Esophagus squamous epithelium (tissue), 5 donors: ENCODE measurements at regions not wholly inside any gene's neighbourhood (a gene's known extent, or its start where the extent isn't known, plus 50 kb on each side); places are given as distances from the start of the nearest gene placed in this dataset.

ENCODE experiments used
- DNase-seq: peaks from one replicate; lab custom pipeline; 2025; lab: John Stamatoyannopoulos, UW
- H3K27ac ChIP-seq, 4 donors: fragments of 200-600 bp; sonication (generic); one replicate each; pipeline ENCODE4 v1.5.1; 2016 to 2019; ENCODE audit warnings: mild to moderate bottlenecking in 1 of 4
- H3K27me3 ChIP-seq, 4 donors: fragments of 200-600 bp; sonication (generic); 1 replicate in 3 of 4; 2 replicates in 1 of 4; pipeline versions ENCODE4 v1.5.1 to v1.6.0; 2017 to 2021; ENCODE audit warnings: antibody characterized with exemption in 1 of 4
- H3K36me3 ChIP-seq, 3 donors: fragments of 200-600 bp; sonication (generic); one replicate each; pipeline ENCODE4 v1.5.1; 2016 to 2019
- H3K4me1 ChIP-seq, 3 donors: fragments of 200-600 bp; sonication (generic); one replicate each; pipeline ENCODE4 v1.5.1; 2017 to 2019
- H3K4me3 ChIP-seq, 4 donors: fragments of 200-600 bp; sonication (generic); 1 replicate in 3 of 4; 2 replicates in 1 of 4; pipeline ENCODE4 v1.5.1; 2016 to 2019; ENCODE audit warnings: mild to moderate bottlenecking in 2 of 4, moderate library complexity in 1 of 4
- H3K9me3 ChIP-seq, 3 donors: fragments of 200-600 bp; sonication (generic); one replicate each; pipeline ENCODE4 v1.5.1; 2016 to 2019
- POLR2A ChIP-seq, 4 donors: fragments of 450-650 bp; IDR thresholded peaks; one replicate each; pipeline ENCODE4 v1.6.1; 2017; ENCODE audit warnings: antibody characterized with exemption in 4 of 4, mild to moderate bottlenecking in 4 of 4, moderate library complexity in 3 of 4
- WGBS, 2 donors: methylation state at CpG; one replicate each; pipeline ENCODE4 v1.1.5; 2018; 5-methylcytosine and 5-hydroxymethylcytosine counted together
- intact Hi-C: fragments of 100-400 bp; cut with DNase I; formaldehyde crosslinking; loops from one replicate; pipeline ENCODE4 v1.15.0; 2022
- TF ChIP-seq, protein P1 (sequence below), 6 experiments: fragments of 450-650 bp in 4 of 6; fragments of 200-600 bp in 2 of 6; sonication (generic) in 2 of 6; IDR thresholded peaks; one replicate each; pipeline ENCODE4 v1.5.1; 2016 to 2019; ENCODE audit warnings: antibody characterized with exemption in 6 of 6, mild to moderate bottlenecking in 4 of 6, moderate library complexity in 4 of 6
- donor health status: DM: yes; HTN: yes; CAD: no.

DNA sequence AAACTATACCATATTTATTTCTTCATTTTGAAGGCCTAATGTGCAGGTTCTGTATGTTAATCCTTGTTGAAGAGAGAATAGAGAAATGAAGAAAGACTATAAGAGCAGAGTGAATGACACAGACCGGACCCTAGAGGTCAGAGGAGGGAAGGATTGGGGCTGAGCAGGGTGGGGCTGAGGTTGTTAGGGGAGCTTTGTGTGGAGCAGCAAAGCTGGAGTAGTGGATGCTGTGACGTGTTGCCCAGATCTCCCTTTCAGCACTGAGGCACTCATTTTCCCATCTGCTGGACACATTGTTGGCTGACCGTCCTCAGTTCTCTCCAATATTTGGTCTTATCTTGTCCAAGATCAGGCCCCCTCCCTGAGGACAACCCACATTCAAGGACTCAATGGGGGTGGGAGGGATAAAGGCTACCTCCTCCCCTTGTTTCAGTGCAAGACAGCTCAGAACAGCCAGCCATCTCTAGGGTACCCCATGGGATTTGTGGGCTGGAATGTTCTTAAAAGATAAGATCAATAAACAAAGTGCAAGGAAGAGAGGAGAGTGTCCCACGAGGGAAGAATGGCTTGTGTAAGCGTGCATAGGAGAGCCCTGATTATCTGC is 143.6 kb downstream of the TDRD15 start:
- Histone ChIP-seq H3K36me3 (no peaks in the 10 kb centered on the region), H3K4me3 (no peak overlapping the region), H3K27ac (no peak overlapping the region), H3K4me1 (no peaks in the 10 kb centered on the region), H3K9me3 (no peaks in the 10 kb centered on the region), H3K27me3 (no peaks in the 10 kb centered on the region)
- no peak for DNase-seq
- TF ChIP-seq POLR2A (IDR thresholded peaks at IDR 0.05) = no peak
- TF ChIP-seq, protein P1, sequence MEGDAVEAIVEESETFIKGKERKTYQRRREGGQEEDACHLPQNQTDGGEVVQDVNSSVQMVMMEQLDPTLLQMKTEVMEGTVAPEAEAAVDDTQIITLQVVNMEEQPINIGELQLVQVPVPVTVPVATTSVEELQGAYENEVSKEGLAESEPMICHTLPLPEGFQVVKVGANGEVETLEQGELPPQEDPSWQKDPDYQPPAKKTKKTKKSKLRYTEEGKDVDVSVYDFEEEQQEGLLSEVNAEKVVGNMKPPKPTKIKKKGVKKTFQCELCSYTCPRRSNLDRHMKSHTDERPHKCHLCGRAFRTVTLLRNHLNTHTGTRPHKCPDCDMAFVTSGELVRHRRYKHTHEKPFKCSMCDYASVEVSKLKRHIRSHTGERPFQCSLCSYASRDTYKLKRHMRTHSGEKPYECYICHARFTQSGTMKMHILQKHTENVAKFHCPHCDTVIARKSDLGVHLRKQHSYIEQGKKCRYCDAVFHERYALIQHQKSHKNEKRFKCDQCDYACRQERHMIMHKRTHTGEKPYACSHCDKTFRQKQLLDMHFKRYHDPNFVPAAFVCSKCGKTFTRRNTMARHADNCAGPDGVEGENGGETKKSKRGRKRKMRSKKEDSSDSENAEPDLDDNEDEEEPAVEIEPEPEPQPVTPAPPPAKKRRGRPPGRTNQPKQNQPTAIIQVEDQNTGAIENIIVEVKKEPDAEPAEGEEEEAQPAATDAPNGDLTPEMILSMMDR (IDR thresholded peaks at IDR 0.05) = no peak
- intact Hi-C loops = no loop called here
- 49 to 74% methylated on average over 4 to 5 of the region's 5 CpGs for WGBS, 2 donors

DNA sequence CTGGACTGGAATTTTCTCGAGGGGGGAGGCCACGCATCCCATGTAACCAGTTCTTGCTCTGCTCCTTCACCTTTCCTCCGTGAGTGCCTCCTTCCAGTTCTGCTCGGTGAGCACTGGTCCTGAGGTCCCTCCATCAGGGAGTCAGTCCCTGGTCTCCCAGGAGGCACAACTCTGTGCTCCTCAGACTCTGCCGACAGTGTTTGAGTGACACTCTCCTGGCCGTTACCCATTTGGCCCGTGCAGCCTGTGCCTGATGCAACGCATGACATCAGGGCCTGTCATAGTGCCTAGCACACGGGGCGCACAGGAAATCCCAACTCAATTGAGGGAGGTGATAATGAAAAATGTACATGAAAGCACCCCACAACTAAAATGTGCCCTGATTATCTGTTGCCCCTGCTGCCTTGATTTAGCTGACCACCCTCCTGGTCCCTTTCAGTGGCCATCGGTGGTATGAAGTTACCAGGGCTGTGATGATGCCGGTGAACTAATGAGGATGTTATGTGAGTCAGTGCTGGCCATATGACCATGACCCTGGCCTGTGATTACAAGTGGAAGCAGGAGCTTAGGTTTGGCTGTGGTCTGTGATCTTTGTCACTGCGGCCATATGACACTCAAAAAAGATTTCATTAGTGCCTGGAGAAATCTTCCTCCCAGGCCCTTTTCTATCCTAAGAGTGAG is 144.6 kb downstream of the TDRD15 start:
- H3K27me3 ChIP-seq = no peaks in the 10 kb centered on the region
- no peaks in the 10 kb centered on the region for H3K9me3 ChIP-seq
- H3K36me3 ChIP-seq = no peaks in the 10 kb centered on the region
- 87 to 90% methylated on average over 12 to 13 of the region's 13 CpGs for WGBS, 2 donors
- no peak overlapping the region for H3K27ac ChIP-seq
- intact Hi-C loops = no loop called here
- no peak overlapping the region for H3K4me3 ChIP-seq
- DNase-seq = no peak
- TF ChIP-seq, protein P1 (IDR thresholded peaks at IDR 0.05) = no peak
- no peak for TF ChIP-seq POLR2A (IDR thresholded peaks at IDR 0.05)
- H3K4me1 ChIP-seq = no peaks in the 10 kb centered on the region

DNA sequence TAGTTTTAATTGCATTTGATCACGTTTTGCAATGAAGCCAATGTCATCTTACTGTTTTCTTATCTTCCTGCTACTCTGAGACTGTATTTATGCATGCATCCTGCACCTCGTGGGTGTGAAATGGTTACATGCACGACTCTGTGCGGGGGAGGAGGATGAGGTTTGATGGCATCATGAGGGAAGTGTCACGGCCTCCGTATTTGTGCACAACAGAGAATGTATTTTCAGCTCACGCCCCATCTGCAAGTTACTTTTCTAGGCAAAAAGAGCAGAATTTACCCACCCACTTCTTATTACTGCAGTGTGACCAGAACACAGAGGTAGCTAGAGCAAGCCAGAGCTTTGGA is 145.1 kb downstream of the TDRD15 start:
- no peak overlapping the region for H3K27ac ChIP-seq
- DNase-seq = no peak
- no peaks in the 10 kb centered on the region for H3K9me3 ChIP-seq
- no peak overlapping the region for H3K4me3 ChIP-seq
- no peaks in the 10 kb centered on the region for H3K4me1 ChIP-seq
- TF ChIP-seq POLR2A (IDR thresholded peaks at IDR 0.05) = no peak
- TF ChIP-seq, protein P1 (IDR thresholded peaks at IDR 0.05) = no peak
- no peaks in the 10 kb centered on the region for H3K36me3 ChIP-seq
- intact Hi-C loops = no loop called here
- WGBS, 2 donors = 63 to 69% methylated on average over 6 to 7 of the region's 7 CpGs
- no peaks in the 10 kb centered on the region for H3K27me3 ChIP-seq

DNA sequence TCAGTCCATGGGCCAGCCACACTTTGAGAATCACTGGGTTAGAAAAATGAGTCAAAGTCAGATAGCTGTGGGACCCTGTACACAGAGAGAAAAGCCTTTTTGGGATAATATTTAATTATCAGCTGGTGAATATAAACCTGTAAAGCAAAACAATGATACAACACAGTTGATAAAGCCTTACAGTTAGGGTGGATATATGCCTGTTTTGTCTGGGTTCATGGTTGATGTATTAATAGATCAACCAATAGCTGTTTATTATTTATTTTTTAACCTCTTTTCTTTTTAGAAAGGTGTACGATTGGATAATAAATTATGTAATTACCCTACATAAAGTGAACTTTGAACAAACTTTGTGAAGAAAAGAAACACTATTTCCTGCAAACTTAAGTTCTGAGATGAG is 145.6 kb downstream of the TDRD15 start:
- DNase-seq = no peak
- WGBS, 2 donors = 41 to 44% methylated on average over 1 of the region's 1 CpG
- Histone ChIP-seq H3K27me3 (no peaks in the 10 kb centered on the region), H3K4me3 (no peak overlapping the region), H3K36me3 (no peaks in the 10 kb centered on the region), H3K27ac (no peak overlapping the region), H3K4me1 (no peaks in the 10 kb centered on the region), H3K9me3 (no peaks in the 10 kb centered on the region)
- TF ChIP-seq POLR2A (IDR thresholded peaks at IDR 0.05) = no peak
- TF ChIP-seq, protein P1 (IDR thresholded peaks at IDR 0.05) = no peak
- intact Hi-C loops = no loop called here

DNA sequence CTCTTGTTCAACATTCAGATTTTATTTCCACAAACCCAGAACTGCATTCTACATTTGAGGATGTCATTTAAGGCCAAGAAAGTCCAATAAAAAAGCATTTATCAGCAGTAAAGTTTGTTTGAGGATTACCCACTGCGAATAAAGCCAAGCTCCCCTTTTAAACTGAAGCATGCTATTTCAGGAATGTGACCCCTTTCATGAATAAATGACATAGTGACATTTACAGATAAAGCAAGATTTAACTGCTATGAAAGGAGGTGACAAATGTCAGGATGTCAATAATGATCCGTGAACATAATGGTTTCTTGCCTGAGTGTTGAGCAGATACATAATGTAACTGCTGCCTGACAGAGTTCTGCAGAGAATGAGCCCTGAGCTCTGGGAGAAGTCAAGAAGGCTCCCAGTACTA is 146.3 kb downstream of the TDRD15 start:
- Histone ChIP-seq H3K4me3 (no peak overlapping the region), H3K27me3 (no peaks in the 10 kb centered on the region), H3K36me3 (no peaks in the 10 kb centered on the region), H3K27ac (peak overlapping the region in 1 of 4 donors; percentile 21), H3K9me3 (no peaks in the 10 kb centered on the region), H3K4me1 (no peaks in the 10 kb centered on the region)
- intact Hi-C loops = no loop called here
- TF ChIP-seq, protein P1 (IDR thresholded peaks at IDR 0.05) = no peak
- no peak for TF ChIP-seq POLR2A (IDR thresholded peaks at IDR 0.05)
- no peak for DNase-seq
- WGBS, 2 donors = 45 to 60% methylated on average over 2 of the region's 2 CpGs
